Adipocyte (in vitro differentiated cells): ENCODE measurements at regions not wholly inside any gene's neighbourhood (a gene's known extent, or its start where the extent isn't known, plus 50 kb on each side); places are given as distances from the start of the nearest gene placed in this dataset.

ENCODE experiments used
- DNase-seq: peaks from one replicate; pipeline ENCODE4 v3.0.0-alpha.2; 2015; ENCODE audit warnings: low read depth
- H3K27me3 ChIP-seq: replicated peaks from 2 replicates; pipeline ENCODE4 v1.7.0; 2013; ENCODE audit warnings: mild to moderate bottlenecking, low read length, moderate library complexity; ENCODE audit not compliant: control insufficient read depth, insufficient read depth
- H3K36me3 ChIP-seq: 2 replicates; pipeline ENCODE4 v1.7.0; 2013; ENCODE audit warnings: low read length, mild to moderate bottlenecking, moderate library complexity; ENCODE audit not compliant: control insufficient read depth, insufficient read depth, severe bottlenecking
- H3K4me1 ChIP-seq: 2 replicates; pipeline ENCODE4 v1.7.0; 2013; ENCODE audit warnings: mild to moderate bottlenecking, low read length, moderate library complexity; ENCODE audit not compliant: control insufficient read depth, insufficient read depth
- H3K4me3 ChIP-seq: 2 replicates; pipeline ENCODE4 v1.7.0; 2013; ENCODE audit warnings: mild to moderate bottlenecking, low read length, moderate library complexity
- H3K9ac ChIP-seq: 2 replicates; pipeline ENCODE4 v1.7.0; 2013; ENCODE audit warnings: mild to moderate bottlenecking, low read length, moderate library complexity
- H3K9me3 ChIP-seq: 2 replicates; pipeline ENCODE4 v1.7.0; 2013; ENCODE audit warnings: mild to moderate bottlenecking, low read length, moderate library complexity; ENCODE audit not compliant: control insufficient read depth

DNA sequence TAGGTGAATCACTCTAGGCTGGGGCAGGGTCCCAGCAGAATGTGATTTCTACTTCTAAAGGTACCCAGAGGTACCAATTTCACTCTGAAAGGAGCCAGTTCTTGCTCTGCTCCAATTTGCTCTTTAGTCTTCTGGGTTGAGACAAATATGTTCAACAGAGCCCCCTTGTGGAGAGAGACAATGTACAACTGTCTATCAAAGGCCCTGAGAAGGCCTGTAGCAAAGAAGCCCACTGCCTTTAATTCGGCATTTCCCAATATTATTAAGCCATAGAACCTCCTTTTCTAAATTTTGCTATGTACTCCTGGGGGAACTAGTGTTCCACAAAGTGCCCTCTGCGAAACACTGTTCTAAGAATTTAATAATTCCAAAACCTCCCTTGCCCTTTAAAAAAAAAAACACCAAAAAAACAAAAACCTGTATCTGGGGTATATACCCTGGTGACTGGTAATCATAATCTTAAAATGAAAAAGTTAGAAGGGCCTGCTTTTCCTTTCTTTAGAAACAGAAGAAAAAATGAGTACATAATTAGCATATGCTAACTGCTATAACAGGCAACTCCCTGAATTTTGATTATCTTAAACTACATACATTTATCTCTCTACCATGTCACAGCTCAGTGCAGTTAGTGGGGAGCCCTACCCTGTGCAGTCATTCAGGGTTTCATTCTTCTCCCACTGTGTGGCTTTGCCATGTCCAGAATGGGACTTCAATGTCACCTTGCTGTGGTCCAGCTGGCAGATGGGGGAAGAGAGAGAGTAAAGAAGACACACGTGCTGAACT lies 160.9 kb upstream of the BMPER start:
- Histone ChIP-seq H3K36me3 (no peaks in the 10 kb centered on the region), H3K4me1 (peaks cover 17% of the 10 kb centered on the region), H3K9ac (no peak overlapping the region), H3K4me3 (peak overlapping the region; percentile 53), H3K9me3 (no peaks in the 10 kb centered on the region), H3K27me3 (no peaks in the 10 kb centered on the region)
- peak; percentile 13 for DNase-seq

DNA sequence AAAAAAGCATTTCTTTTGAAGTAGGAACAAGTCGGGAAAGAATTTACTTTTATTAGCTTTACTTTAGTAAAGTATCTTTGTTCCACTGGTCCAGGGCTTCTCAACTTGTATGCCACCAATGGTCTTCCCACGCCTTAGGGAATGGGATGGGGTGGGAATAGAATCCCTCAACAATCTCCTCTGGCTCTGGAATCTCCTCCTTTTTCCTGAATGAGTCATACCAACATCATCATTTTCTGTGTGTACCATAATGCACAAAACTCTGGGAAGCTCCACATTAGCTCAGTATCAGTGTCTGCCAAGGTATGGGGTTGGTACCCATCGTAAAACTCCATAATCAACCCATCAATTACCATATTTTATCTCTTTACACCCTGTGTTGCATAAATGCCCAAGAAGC lies 159.4 kb upstream of the BMPER start:
- Histone ChIP-seq H3K9me3 (no peaks in the 10 kb centered on the region), H3K4me1 (peaks cover 26% of the 10 kb centered on the region), H3K27me3 (no peaks in the 10 kb centered on the region), H3K36me3 (no peaks in the 10 kb centered on the region), H3K9ac (no peak overlapping the region), H3K4me3 (no peak overlapping the region)
- DNase-seq = no peak

DNA sequence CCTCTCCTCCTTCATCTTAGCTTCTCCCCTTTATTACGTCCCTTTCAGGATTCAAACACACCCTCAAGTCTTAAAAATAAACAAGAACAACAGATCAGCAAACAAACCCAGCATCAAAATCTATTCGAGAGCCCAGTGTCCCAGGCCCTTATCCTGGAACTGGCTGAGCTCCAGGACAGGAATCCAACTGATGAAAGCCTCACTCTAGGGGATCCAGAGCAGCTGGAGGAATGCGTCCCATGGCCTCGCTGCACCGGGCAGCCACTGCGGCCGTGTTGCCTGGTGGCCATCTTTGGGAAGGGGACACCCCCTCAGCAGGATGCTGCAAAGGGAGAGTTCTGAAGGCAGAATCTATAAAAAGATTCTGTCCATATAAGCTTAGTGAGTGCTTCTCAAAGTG lies 156.5 kb upstream of the BMPER start:
- no peak for DNase-seq
- Histone ChIP-seq H3K9me3 (no peaks in the 10 kb centered on the region), H3K4me3 (no peak overlapping the region), H3K4me1 (peaks cover 15% of the 10 kb centered on the region), H3K36me3 (no peaks in the 10 kb centered on the region), H3K9ac (no peak overlapping the region), H3K27me3 (no peaks in the 10 kb centered on the region)

DNA sequence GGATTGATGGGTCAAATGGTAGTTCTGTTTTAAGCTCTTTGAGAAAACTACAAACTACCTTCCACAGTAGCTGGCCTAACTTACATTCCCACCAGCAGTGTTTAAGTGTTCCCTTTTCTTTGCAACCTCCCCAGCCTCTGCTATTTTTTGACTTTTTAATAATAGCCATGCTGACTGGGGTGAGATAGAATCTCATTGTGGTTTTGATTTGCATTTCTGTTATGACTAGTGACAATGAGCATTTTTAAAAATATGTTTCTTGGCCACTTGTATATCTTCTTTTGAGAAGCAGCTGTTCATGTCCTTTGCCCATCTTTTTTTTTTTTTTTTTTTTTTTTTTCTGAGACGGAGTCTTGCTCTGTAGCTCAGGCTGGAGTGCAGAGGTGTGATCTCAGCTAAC lies 155.2 kb upstream of the BMPER start:
- Histone ChIP-seq H3K4me3 (no peak overlapping the region), H3K9ac (no peak overlapping the region), H3K27me3 (no peaks in the 10 kb centered on the region), H3K36me3 (no peaks in the 10 kb centered on the region), H3K9me3 (no peaks in the 10 kb centered on the region), H3K4me1 (peaks cover 20% of the 10 kb centered on the region)
- peak; percentile 48 for DNase-seq

DNA sequence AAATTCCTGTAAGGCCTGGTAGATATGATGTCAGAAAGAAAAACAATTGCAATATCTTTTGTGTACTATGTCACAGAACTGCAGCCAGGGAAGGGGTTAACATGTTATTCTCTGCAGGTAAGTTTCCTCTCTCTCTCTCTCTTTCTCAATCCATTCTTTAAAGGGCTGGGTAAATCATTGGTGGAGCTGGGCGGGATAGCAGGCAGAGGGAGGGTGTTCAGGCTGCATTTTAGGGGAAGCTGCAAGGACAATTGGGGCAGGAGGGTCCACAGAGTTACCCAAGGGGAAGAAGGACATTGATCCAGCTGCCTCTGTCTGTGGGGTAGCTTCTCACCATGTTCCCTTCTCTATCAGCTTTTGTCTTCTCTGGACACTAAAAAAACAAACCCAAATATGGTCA lies 153.9 kb upstream of the BMPER start:
- Histone ChIP-seq H3K4me3 (no peak overlapping the region), H3K9ac (no peak overlapping the region), H3K4me1 (peaks cover 31% of the 10 kb centered on the region), H3K9me3 (no peaks in the 10 kb centered on the region), H3K27me3 (no peaks in the 10 kb centered on the region), H3K36me3 (no peaks in the 10 kb centered on the region)
- no peak for DNase-seq

DNA sequence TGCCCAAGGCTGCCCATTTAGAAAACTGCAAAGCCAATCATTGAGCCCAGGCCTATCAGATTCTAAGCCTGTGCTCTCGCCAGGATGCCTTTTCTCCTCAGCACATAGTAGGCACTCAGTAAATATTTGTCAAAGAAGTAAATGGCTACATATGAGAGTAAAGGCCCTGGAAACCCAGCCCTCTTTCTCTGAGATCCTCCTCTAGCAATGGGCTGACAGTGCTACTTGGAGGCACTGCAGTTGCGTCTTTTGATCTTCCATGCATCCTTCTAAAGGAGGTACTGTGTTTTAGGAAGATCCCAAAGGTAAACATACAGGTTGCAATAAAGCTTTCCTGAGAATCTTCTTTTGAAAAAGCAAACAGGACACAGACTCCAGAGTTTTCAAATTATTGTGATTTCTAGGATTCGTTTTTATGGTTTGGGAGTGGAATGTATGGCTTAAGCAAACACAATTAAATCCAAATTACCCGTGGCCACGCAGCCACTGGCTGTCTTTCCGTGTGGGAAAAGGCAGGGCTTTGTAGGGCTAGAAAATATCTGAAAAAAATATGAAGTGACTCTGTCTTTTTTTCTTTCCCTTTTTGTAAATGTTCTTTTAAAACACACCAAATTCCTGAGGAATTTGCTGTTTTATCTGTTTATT lies 151.3 kb upstream of the BMPER start:
- H3K36me3 ChIP-seq = no peaks in the 10 kb centered on the region
- H3K4me3 ChIP-seq = no peak overlapping the region
- no peaks in the 10 kb centered on the region for H3K27me3 ChIP-seq
- no peak overlapping the region for H3K9ac ChIP-seq
- peaks cover 44% of the 10 kb centered on the region for H3K4me1 ChIP-seq
- no peaks in the 10 kb centered on the region for H3K9me3 ChIP-seq
- DNase-seq = no peak

DNA sequence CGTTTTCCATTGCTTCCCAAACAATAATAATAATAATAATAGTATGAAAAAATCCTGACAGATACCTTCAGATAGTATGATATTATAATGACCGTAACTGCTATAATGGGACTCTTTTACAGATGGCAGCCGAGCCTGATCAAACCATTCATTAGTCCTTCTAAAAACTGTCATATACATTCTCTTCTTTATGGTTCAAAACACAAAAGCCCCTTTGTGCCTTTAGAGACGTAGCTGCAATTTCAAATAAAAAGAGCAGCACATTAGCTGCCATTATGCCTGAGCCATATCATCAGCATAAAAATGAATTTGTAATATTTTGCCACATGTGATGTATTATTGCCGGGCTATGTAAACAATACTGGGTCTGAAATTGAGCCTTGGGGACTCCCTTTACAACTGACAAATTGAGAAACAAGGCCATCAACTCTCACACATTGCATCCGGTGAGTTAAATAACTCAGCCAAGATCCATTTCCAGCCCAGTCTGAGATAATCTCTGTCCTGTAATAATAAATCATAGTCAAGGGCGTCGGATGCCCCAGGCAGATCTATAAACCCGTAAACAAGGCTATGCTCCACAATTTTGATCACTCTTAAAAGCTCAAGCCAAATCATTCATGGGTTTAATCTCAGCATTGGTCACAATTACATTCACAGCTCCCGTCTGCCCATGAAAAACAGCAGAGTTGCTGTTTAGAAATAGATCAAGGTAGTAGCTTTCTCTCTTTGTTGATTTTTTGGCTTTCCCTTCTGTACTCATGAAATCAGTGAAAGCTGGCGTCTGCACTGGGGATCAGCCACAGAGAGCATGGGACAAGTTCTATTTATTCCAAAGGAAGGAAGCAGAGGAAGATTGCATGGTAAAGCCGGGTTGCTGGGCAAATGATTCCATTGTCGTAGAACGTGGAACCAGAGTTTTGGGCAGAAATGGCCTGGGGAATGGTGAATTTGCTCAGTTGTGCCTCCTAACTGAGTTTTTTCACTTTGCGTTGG lies 150.1 kb upstream of the BMPER start:
- DNase-seq = no peak
- H3K36me3 ChIP-seq = no peaks in the 10 kb centered on the region
- no peaks in the 10 kb centered on the region for H3K27me3 ChIP-seq
- no peaks in the 10 kb centered on the region for H3K9me3 ChIP-seq
- no peak overlapping the region for H3K9ac ChIP-seq
- no peak overlapping the region for H3K4me3 ChIP-seq
- H3K4me1 ChIP-seq = peaks cover 39% of the 10 kb centered on the region

DNA sequence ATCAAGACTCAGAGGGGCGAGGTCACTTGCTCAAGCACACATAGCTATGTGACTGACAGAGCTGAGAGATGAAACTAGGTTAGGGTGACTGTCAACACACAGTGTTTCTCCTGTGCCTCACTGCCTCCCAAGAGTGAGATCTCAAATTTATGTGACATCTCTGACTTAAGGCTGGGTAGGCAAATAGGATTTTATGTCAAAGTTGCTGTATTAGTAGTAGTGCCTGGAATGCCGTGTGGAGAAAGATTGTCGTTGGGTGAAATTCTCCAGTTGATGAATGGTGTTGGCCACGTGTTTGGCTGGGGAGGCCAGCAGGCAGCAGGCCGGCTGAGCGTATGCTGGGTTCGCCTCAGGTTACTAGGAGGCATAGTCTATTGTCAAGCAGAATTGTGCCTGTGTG lies 148.3 kb upstream of the BMPER start:
- DNase-seq = no peak
- H3K4me1 ChIP-seq = peaks cover 50% of the 10 kb centered on the region
- no peak overlapping the region for H3K4me3 ChIP-seq
- no peaks in the 10 kb centered on the region for H3K36me3 ChIP-seq
- H3K27me3 ChIP-seq = no peaks in the 10 kb centered on the region
- peak overlapping the region; percentile 41 for H3K9ac ChIP-seq
- H3K9me3 ChIP-seq = no peaks in the 10 kb centered on the region

DNA sequence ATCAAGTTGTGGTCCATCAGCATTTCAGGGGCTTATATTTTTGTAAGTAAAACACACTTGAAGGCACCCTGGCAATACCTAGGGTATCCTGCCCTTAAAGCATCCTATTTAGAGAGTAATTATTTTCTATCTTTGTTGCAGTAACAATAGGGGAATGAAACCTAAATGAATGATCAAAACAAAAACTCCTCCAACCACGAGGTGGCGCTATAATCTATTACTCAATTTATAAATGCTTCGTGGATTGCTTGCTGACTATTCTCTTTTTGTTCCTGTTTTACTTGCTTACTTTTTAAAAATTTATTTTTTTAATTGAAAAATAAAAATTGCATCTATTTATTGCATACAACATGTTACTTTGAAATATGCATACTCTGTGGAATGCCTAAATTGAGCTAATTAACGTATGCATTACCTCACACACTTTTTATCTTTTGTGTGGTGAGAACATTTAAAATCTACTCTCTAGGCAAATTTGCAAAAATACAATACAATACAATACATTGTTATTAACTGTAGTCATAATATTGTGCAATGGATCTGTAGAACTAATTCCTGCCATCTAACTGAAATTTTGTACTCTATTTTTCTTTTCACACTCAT lies 147.7 kb upstream of the BMPER start:
- H3K9me3 ChIP-seq = no peaks in the 10 kb centered on the region
- peak; percentile 64 for DNase-seq
- peaks cover 56% of the 10 kb centered on the region for H3K4me1 ChIP-seq
- no peaks in the 10 kb centered on the region for H3K36me3 ChIP-seq
- no peaks in the 10 kb centered on the region for H3K27me3 ChIP-seq
- H3K9ac ChIP-seq = peak overlapping the region; percentile 41
- no peak overlapping the region for H3K4me3 ChIP-seq

DNA sequence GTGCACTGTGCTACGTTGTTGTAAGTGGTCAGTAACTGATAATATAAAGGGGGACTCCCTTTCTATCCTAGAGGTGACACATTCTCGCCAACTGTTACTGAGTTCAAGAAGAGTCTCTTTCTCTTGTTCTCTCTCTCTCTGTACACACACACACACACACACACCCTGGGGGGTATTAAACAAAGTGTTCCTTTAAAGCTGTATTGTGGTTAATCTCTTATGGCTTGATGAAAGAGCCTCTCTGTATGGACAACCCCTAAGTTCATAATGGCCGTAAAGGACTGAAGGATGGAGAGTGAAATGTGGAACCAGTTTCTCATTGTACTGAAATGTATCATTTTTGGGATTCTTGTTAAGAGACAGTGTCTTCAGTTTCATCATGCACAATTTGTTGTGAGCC lies 145.2 kb upstream of the BMPER start:
- Histone ChIP-seq H3K27me3 (no peaks in the 10 kb centered on the region), H3K4me3 (no peak overlapping the region), H3K36me3 (no peaks in the 10 kb centered on the region), H3K4me1 (peaks cover 62% of the 10 kb centered on the region), H3K9ac (no peak overlapping the region), H3K9me3 (no peaks in the 10 kb centered on the region)
- no peak for DNase-seq

DNA sequence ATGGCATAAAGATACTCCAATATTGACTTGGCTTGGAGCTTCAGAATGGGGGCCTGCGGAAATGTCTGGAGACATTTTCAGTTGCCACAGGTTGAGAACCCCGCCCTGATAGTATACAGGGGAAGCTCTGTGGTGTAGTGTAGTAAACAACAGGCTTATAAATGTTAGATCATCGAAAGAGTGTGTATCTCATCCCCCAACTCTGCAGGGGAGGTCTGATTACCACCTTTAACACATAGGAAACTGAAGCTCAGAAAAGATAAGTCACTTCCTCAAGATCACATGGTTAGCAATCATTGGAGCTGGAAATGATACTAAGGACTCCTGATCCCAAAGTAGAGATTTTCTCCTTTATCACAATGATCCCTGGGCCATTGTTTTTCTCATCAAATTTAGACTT lies 144.5 kb upstream of the BMPER start:
- Histone ChIP-seq H3K36me3 (no peaks in the 10 kb centered on the region), H3K9me3 (no peaks in the 10 kb centered on the region), H3K9ac (peak overlapping the region; percentile 35), H3K27me3 (no peaks in the 10 kb centered on the region), H3K4me3 (no peak overlapping the region), H3K4me1 (peaks cover 60% of the 10 kb centered on the region)
- no peak for DNase-seq
